GM12865 (cell line): ENCODE measurements at regions not wholly inside any gene's neighbourhood (a gene's known extent, or its start where the extent isn't known, plus 50 kb on each side); places are given as distances from the start of the nearest gene placed in this dataset.

Experiments
- DNase-seq: peaks from one replicate; pipeline ENCODE4 v3.0.0; 2010; ENCODE audit warnings: low read depth
- H3K4me3 ChIP-seq: 2 replicates; pipeline ENCODE4 v1.5.1; 2011; ENCODE audit warnings: mild to moderate bottlenecking, low read depth, low read length, control low read depth
- CTCF ChIP-seq: IDR thresholded peaks from 2 replicates; pipeline ENCODE4 v1.5.1; 2011; ENCODE audit warnings: low read length, control low read depth, low read depth, inconsistent platforms; ENCODE audit not compliant: insufficient read depth; ENCODE audit errors: missing control alignments

GRCh38 chr4:175511861-175512260 lies 300.2 kb downstream of the GPM6A start:
- no peak for DNase-seq
- H3K4me3 ChIP-seq: no peak overlapping the region
- TF ChIP-seq CTCF: no peak

- no peak overlapping the region for H3K4me3 ChIP-seq
- TF ChIP-seq CTCF: no peak
- DNase-seq: no peak
These were observed 297.9 kb downstream of the GPM6A start for GRCh38 chr4:175514174-175514573.

DNA sequence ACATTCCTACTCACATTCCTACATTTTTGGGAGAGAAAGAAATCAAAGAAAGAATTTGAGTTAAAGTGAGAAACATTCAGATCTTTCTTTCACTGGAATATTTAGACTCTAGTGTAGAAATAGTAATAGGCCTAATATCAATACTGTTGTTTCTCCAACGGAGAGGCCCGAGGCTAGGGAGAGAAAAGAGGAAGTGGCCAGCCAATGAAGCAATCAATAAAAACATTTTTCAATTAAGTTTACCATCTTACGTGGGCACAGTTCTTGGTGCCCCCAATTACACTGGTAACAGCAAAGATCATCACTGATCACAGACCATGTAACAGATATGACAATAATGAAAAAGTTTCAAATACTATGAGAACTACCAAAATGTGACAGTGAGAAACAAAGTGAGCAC lies 281.4 kb downstream of the GPM6A start:
- DNase-seq: no peak
- H3K4me3 ChIP-seq: no peak overlapping the region
- no peak for TF ChIP-seq CTCF

- H3K4me3 ChIP-seq: no peak overlapping the region
- TF ChIP-seq CTCF: no peak
- DNase-seq: no peak
These were observed 280.5 kb downstream of the GPM6A start for GRCh38 chr4:175531405-175532091.

DNA sequence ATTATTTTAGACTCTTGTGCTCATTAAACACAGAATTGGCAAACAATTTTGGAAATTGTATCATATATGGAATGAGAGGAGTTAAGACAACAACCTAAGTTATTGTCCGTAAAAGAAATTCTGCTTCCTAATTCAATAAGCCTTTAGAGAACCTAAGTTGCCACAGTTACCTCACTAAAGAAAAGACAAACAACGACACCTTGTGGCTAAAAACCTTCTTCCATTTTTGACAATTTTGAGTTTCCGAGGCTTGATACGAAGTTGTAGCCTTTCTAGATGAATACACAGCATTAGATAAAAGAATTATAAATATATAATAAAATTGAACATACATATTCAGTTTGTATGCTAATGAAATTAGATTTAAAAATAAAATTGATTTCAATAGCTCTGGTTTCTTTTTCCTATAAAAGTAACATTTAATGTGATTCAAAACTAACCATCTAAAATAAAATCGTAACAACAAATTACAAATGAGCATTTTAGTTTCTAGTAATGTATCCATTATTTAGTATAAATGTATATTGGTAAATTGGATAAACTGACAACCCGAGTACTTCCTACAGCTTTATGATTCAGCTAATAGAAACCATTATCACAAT lies 275.1 kb downstream of the GPM6A start:
- no peak overlapping the region for H3K4me3 ChIP-seq
- peak; percentile 32 for TF ChIP-seq CTCF
- DNase-seq: peak; percentile 53

GRCh38 chr4:175539498-175539897 lies 272.6 kb downstream of the GPM6A start:
- no peak overlapping the region for H3K4me3 ChIP-seq
- no peak for TF ChIP-seq CTCF
- no peak for DNase-seq

DNA sequence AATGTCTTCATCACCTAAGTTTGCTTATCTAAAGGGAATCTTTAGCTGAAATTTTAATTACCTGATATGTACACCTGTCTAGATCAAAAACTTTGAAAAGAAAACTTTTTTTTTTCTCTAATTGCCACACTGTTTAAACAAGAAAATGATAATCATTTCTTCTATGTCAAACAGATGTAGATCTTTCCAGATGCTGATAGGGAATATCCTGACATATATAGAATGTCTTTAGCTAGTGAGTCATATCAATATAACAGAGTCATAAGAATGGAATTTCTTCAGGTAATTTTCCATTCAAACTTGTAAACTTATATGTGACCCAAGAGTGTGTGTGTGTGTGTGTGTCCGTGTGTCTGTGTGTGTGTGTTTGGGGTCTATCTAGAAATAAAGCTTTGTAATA lies 271.9 kb downstream of the GPM6A start:
- TF ChIP-seq CTCF: no peak
- no peak overlapping the region for H3K4me3 ChIP-seq
- no peak for DNase-seq
